ENCODE measurements at regions not wholly inside any gene's neighbourhood (a gene's known extent, or its start where the extent isn't known, plus 50 kb on each side); places are given as distances from the start of the nearest gene placed in this dataset.
"Not testable (repeated sequence)": the region's sequence is repeated elsewhere in the genome, so short reads cannot be mapped to it uniquely, and the experiment has no call there.

GRCh38 chr2:87291400-87292200 lies 270.0 kb upstream of the PLGLB1 start:
- 78 to 88% methylated on average over 6 of the region's 7 CpGs for WGBS, 2 experiments (ENCODE audit: low coverage in 1 of 2, low lambda C conversion rate in 2 of 2, missing lambda C conversion rate in 2 of 2)
- in situ Hi-C loops (cut with MboI); H2AFZ ChIP-seq: not testable (repeated sequence)

GRCh38 chr2:87293931-87294594 lies 272.4 kb upstream of the PLGLB1 start:
- H3K27ac ChIP-seq; H3K9ac ChIP-seq; H4K20me1 ChIP-seq (ENCODE audit: insufficient read depth); H3K79me2 ChIP-seq (ENCODE audit: insufficient read depth); DNase-seq; H3K4me1 ChIP-seq (ENCODE audit: insufficient read depth); H3K27me3 ChIP-seq (replicated peaks; ENCODE audit: insufficient read depth); H2AFZ ChIP-seq; H3F3A ChIP-seq (ENCODE audit: insufficient read depth); H3K4me2 ChIP-seq (ENCODE audit: unreplicated experiment); H3K36me3 ChIP-seq (ENCODE audit: low read depth); in situ Hi-C loops (cut with MboI); H3K9me3 ChIP-seq (ENCODE audit: low read depth); H3K4me3 ChIP-seq; H3K9me2 ChIP-seq (ENCODE audit: insufficient read depth): not testable (repeated sequence)
- 64 to 71% methylated on average over 2 of the region's 2 CpGs for WGBS, 2 experiments (ENCODE audit: low coverage in 1 of 2, low lambda C conversion rate in 2 of 2, missing lambda C conversion rate in 2 of 2)

More at GRCh38 chr2:87291400-87292200, 270.0 kb upstream of the PLGLB1 start:
- DNase-seq; H3K79me2 ChIP-seq (ENCODE audit: insufficient read depth); H3K4me3 ChIP-seq; H3K27ac ChIP-seq; H3K9me2 ChIP-seq (ENCODE audit: insufficient read depth); H3K9me3 ChIP-seq (ENCODE audit: low read depth); H3K27me3 ChIP-seq (replicated peaks; ENCODE audit: insufficient read depth); H3F3A ChIP-seq (ENCODE audit: insufficient read depth); H4K20me1 ChIP-seq (ENCODE audit: insufficient read depth); H3K9ac ChIP-seq; H3K4me1 ChIP-seq (ENCODE audit: insufficient read depth); H3K4me2 ChIP-seq (ENCODE audit: unreplicated experiment); H3K36me3 ChIP-seq (ENCODE audit: low read depth): not testable (repeated sequence)

- H3K4me3 ChIP-seq; H3K9me2 ChIP-seq (ENCODE audit: insufficient read depth); H2AFZ ChIP-seq; H3K9ac ChIP-seq; H3K4me2 ChIP-seq (ENCODE audit: unreplicated experiment); in situ Hi-C loops (cut with MboI); H3K36me3 ChIP-seq (ENCODE audit: low read depth); H3K4me1 ChIP-seq (ENCODE audit: insufficient read depth); H3K27me3 ChIP-seq (replicated peaks; ENCODE audit: insufficient read depth); H3F3A ChIP-seq (ENCODE audit: insufficient read depth); DNase-seq; H3K27ac ChIP-seq; H3K9me3 ChIP-seq (ENCODE audit: low read depth); H3K79me2 ChIP-seq (ENCODE audit: insufficient read depth); H4K20me1 ChIP-seq (ENCODE audit: insufficient read depth): not testable (repeated sequence)
- 51 to 54% methylated on average over 6 of the region's 6 CpGs for WGBS, 2 experiments (ENCODE audit: low coverage in 1 of 2, low lambda C conversion rate in 2 of 2, missing lambda C conversion rate in 2 of 2)
Observed at GRCh38 chr2:87295135-87295534, 273.5 kb upstream of the PLGLB1 start.

GRCh38 chr2:87301349-87301748 lies 279.7 kb upstream of the PLGLB1 start:
- H3K36me3 ChIP-seq (ENCODE audit: low read depth); H3K9me2 ChIP-seq (ENCODE audit: insufficient read depth); H3F3A ChIP-seq (ENCODE audit: insufficient read depth); H3K27me3 ChIP-seq (replicated peaks; ENCODE audit: insufficient read depth); H4K20me1 ChIP-seq (ENCODE audit: insufficient read depth); H3K9ac ChIP-seq; H3K27ac ChIP-seq; H2AFZ ChIP-seq; in situ Hi-C loops (cut with MboI); H3K79me2 ChIP-seq (ENCODE audit: insufficient read depth); H3K4me2 ChIP-seq (ENCODE audit: unreplicated experiment); H3K4me3 ChIP-seq; H3K4me1 ChIP-seq (ENCODE audit: insufficient read depth); H3K9me3 ChIP-seq (ENCODE audit: low read depth); DNase-seq: not testable (repeated sequence)
- 74 to 75% methylated on average over 6 of the region's 6 CpGs for WGBS, 2 experiments (ENCODE audit: low coverage in 1 of 2, low lambda C conversion rate in 2 of 2, missing lambda C conversion rate in 2 of 2)

GRCh38 chr2:87301871-87302270 lies 280.2 kb upstream of the PLGLB1 start:
- DNase-seq; H3K27me3 ChIP-seq (replicated peaks; ENCODE audit: insufficient read depth); H3K9me2 ChIP-seq (ENCODE audit: insufficient read depth); H3K27ac ChIP-seq; H3K4me1 ChIP-seq (ENCODE audit: insufficient read depth); H3K4me2 ChIP-seq (ENCODE audit: unreplicated experiment); H3K4me3 ChIP-seq; in situ Hi-C loops (cut with MboI); H3K79me2 ChIP-seq (ENCODE audit: insufficient read depth); H3K9ac ChIP-seq; H3F3A ChIP-seq (ENCODE audit: insufficient read depth); H3K36me3 ChIP-seq (ENCODE audit: low read depth); H4K20me1 ChIP-seq (ENCODE audit: insufficient read depth); H3K9me3 ChIP-seq (ENCODE audit: low read depth); H2AFZ ChIP-seq: not testable (repeated sequence)
- WGBS, 2 experiments (ENCODE audit: low coverage in 1 of 2, low lambda C conversion rate in 2 of 2, missing lambda C conversion rate in 2 of 2) = 0 to 4% methylated on average over 1 of the region's 2 CpGs

- H3F3A ChIP-seq (ENCODE audit: insufficient read depth); DNase-seq; H3K27ac ChIP-seq; H3K4me1 ChIP-seq (ENCODE audit: insufficient read depth); H3K9me3 ChIP-seq (ENCODE audit: low read depth); H2AFZ ChIP-seq; H3K9ac ChIP-seq; H3K79me2 ChIP-seq (ENCODE audit: insufficient read depth); H3K4me3 ChIP-seq; H3K36me3 ChIP-seq (ENCODE audit: low read depth); H3K27me3 ChIP-seq (replicated peaks; ENCODE audit: insufficient read depth); H4K20me1 ChIP-seq (ENCODE audit: insufficient read depth); in situ Hi-C loops (cut with MboI); H3K4me2 ChIP-seq (ENCODE audit: unreplicated experiment); H3K9me2 ChIP-seq (ENCODE audit: insufficient read depth): not testable (repeated sequence)
- WGBS, 2 experiments (ENCODE audit: low coverage in 1 of 2, low lambda C conversion rate in 2 of 2, missing lambda C conversion rate in 2 of 2) = 71% methylated on average over 3 of the region's 7 CpGs; no CpG with 5 or more reads in 1 of the 2 experiments
Observed at GRCh38 chr2:87308621-87309020, 287.0 kb upstream of the PLGLB1 start.

GRCh38 chr2:87309785-87310184 lies 288.1 kb upstream of the PLGLB1 start:
- WGBS, 2 experiments (ENCODE audit: low coverage in 1 of 2, low lambda C conversion rate in 2 of 2, missing lambda C conversion rate in 2 of 2) = 13% methylated on average over 1 of the region's 3 CpGs
- H3K9ac ChIP-seq; DNase-seq; H3K27me3 ChIP-seq (replicated peaks; ENCODE audit: insufficient read depth); H4K20me1 ChIP-seq (ENCODE audit: insufficient read depth); H2AFZ ChIP-seq; H3K36me3 ChIP-seq (ENCODE audit: low read depth); H3K4me1 ChIP-seq (ENCODE audit: insufficient read depth); H3K79me2 ChIP-seq (ENCODE audit: insufficient read depth); in situ Hi-C loops (cut with MboI); H3K4me3 ChIP-seq; H3K9me2 ChIP-seq (ENCODE audit: insufficient read depth); H3F3A ChIP-seq (ENCODE audit: insufficient read depth); H3K9me3 ChIP-seq (ENCODE audit: low read depth); H3K4me2 ChIP-seq (ENCODE audit: unreplicated experiment); H3K27ac ChIP-seq: not testable (repeated sequence)
